Retinal pigment epithelial cell (primary cell): ENCODE measurements at regions not wholly inside any gene's neighbourhood (a gene's known extent, or its start where the extent isn't known, plus 50 kb on each side); places are given as distances from the start of the nearest gene placed in this dataset.

ENCODE experiments used
- DNase-seq: peaks from one replicate; pipeline ENCODE4 v3.0.0-alpha.2; 2010; ENCODE audit warnings: low read depth
- H3K4me3 ChIP-seq: 2 replicates; pipeline ENCODE4 v1.5.1; 2011; ENCODE audit warnings: mild to moderate bottlenecking, low read length, control low read depth, moderate library complexity
- CTCF ChIP-seq: conservative IDR thresholded peaks from 2 replicates; pipeline ENCODE4 v1.5.1; 2011; ENCODE audit warnings: low read depth, low read length, control low read depth, inconsistent platforms

GRCh38 chr16:7953360-7953759 lies 620.7 kb downstream of the RBFOX1 start:
- H3K4me3 ChIP-seq: no peak overlapping the region
- no peak for TF ChIP-seq CTCF
- DNase-seq: no peak

GRCh38 chr16:7946142-7946541 lies 613.5 kb downstream of the RBFOX1 start:
- no peak for DNase-seq
- H3K4me3 ChIP-seq: no peak overlapping the region
- no peak for TF ChIP-seq CTCF

GRCh38 chr16:7938175-7938574 lies 605.5 kb downstream of the RBFOX1 start:
- no peak overlapping the region for H3K4me3 ChIP-seq
- no peak for DNase-seq
- TF ChIP-seq CTCF: no peak

- TF ChIP-seq CTCF: no peak
- no peak for DNase-seq
- no peak overlapping the region for H3K4me3 ChIP-seq
Observed at GRCh38 chr16:7921345-7921744, 588.7 kb downstream of the RBFOX1 start.

GRCh38 chr16:7919782-7920181 lies 587.1 kb downstream of the RBFOX1 start:
- TF ChIP-seq CTCF: no peak
- no peak overlapping the region for H3K4me3 ChIP-seq
- no peak for DNase-seq

GRCh38 chr16:7914748-7915147 lies 582.1 kb downstream of the RBFOX1 start:
- no peak for TF ChIP-seq CTCF
- DNase-seq: no peak
- H3K4me3 ChIP-seq: no peak overlapping the region

- TF ChIP-seq CTCF: no peak
- H3K4me3 ChIP-seq: no peak overlapping the region
- no peak for DNase-seq
Observed at GRCh38 chr16:7912132-7912531, 579.5 kb downstream of the RBFOX1 start.
